ENCODE measurements at regions not wholly inside any gene's neighbourhood (a gene's known extent, or its start where the extent isn't known, plus 50 kb on each side); places are given as distances from the start of the nearest gene placed in this dataset.

GRCh38 chr17:77886387-77886728 is 72.1 kb upstream of the TNRC6C start (continued):
- TF ChIP-seq HMG20B (CRISPR knock-in tag; IDR thresholded peaks at IDR 0.05) (no peak), ZBTB33 (CRISPR knock-in tag; IDR thresholded peaks at IDR 0.05) (no peak), MCM2 (IDR thresholded peaks at IDR 0.05; ENCODE audit: low read depth) (no peak), ZNF512 (tag; IDR thresholded peaks at IDR 0.05) (no peak), CBFB (CRISPR knock-in tag; IDR thresholded peaks at IDR 0.05) (no peak), FOXJ2 (tag; IDR thresholded peaks at IDR 0.05) (no peak), PYGO2 (tag; IDR thresholded peaks at IDR 0.05) (no peak), NRF1 (conservative IDR thresholded peaks at IDR 0.05 in 1 of 2, IDR thresholded peaks at IDR 0.05 in 1 of 2) (peak; percentile 47 to 55; a peak in 3 of 4 replicates), KLF6 (CRISPR knock-in tag; IDR thresholded peaks at IDR 0.05; ENCODE audit: borderline replicate concordance) (0 out of 2 replicates have a peak, but pooled peaks have one; percentile 18), MTA1 (IDR thresholded peaks at IDR 0.05; ENCODE audit: borderline replicate concordance) (0 out of 2 replicates have a peak, but pooled peaks have one; percentile 15), JUND (IDR thresholded peaks at IDR 0.05; ENCODE audit: borderline replicate concordance, low read depth, low read length) (peak; percentile 81), JUND (tag; IDR thresholded peaks at IDR 0.05; ENCODE audit: borderline replicate concordance, low read depth, low read length) (peak; percentile 35; the same call in 1 of the 3 replicates), TAF7 (tag; IDR thresholded peaks at IDR 0.05) (no peak), E2F1 (CRISPR knock-in tag; IDR thresholded peaks at IDR 0.05) (no peak), TEAD4 (IDR thresholded peaks at IDR 0.05; ENCODE audit: low read length) (no peak), TEAD4 (CRISPR knock-in tag; IDR thresholded peaks at IDR 0.05; ENCODE audit: borderline replicate concordance) (no peak), ZBTB7A (IDR thresholded peaks at IDR 0.05; ENCODE audit: borderline replicate concordance, control insufficient read depth, low read depth, low read length) (no peak), ESRRA (IDR thresholded peaks at IDR 0.05; ENCODE audit: borderline replicate concordance, low read depth) (no peak), TGIF2 (CRISPR knock-in tag; IDR thresholded peaks at IDR 0.05) (no peak), MECOM (CRISPR knock-in tag; IDR thresholded peaks at IDR 0.05) (no peak), HDGF (IDR thresholded peaks at IDR 0.05) (no peak), HDAC1 (IDR thresholded peaks at IDR 0.05) (no peak), PTBP1 (IDR thresholded peaks at IDR 0.05; ENCODE audit: low read depth, low read length) (no peak), DDX20 (tag; IDR thresholded peaks at IDR 0.05; ENCODE audit: low read depth) (no peak), ZKSCAN8 (CRISPR knock-in tag; IDR thresholded peaks at IDR 0.05) (no peak), RBFOX2 (IDR thresholded peaks at IDR 0.05; ENCODE audit: low read depth, low read length) (peak; percentile 75), SP1 (CRISPR knock-in tag; IDR thresholded peaks at IDR 0.05) (no peak)
